SK-N-SH treated with all-trans-retinoic acid at 6 μM for 48 hours (cell line): ENCODE measurements at regions not wholly inside any gene's neighbourhood (a gene's known extent, or its start where the extent isn't known, plus 50 kb on each side); places are given as distances from the start of the nearest gene placed in this dataset.
"Not testable (repeated sequence)": the region's sequence is repeated elsewhere in the genome, so short reads cannot be mapped to it uniquely, and the experiment has no call there.

Experiments
- ATAC-seq: fragments of 200-7000 bp; cut with Tn5 transposase; 3 replicates; pipeline ENCODE4 v1.9.1; 2020; ENCODE audit warnings: mild to moderate bottlenecking, moderate library complexity
- ARNTL ChIP-seq: fragments of 450-650 bp; formaldehyde crosslinking; IDR thresholded peaks from 2 replicates; pipeline ENCODE4 v1.5.0; 2020; ENCODE audit warnings: low read depth, mild to moderate bottlenecking, moderate library complexity, borderline replicate concordance
- CSDC2 ChIP-seq: fragments of 250-450 bp; sonication (Bioruptor Pico); IDR thresholded peaks from 2 replicates; pipeline ENCODE4 v1.5.0; 2020; ENCODE audit warnings: mild to moderate bottlenecking, moderate library complexity
- ESRRG ChIP-seq: fragments of 250-450 bp; sonication (Bioruptor Pico); IDR thresholded peaks from 2 replicates; pipeline ENCODE4 v1.6.1; 2021; ENCODE audit warnings: mild to moderate bottlenecking
- GLIS3 ChIP-seq: fragments of 250-450 bp; sonication (Bioruptor Pico); IDR thresholded peaks from 2 replicates; pipeline ENCODE4 v1.5.0; 2020; ENCODE audit warnings: mild to moderate bottlenecking, moderate library complexity
- ISL1 ChIP-seq: fragments of 250-450 bp; sonication (Bioruptor Pico); IDR thresholded peaks from 2 replicates; pipeline ENCODE4 v2.1.2; 2022; ENCODE audit warnings: mild to moderate bottlenecking, moderate library complexity
- OSR1 ChIP-seq: fragments of 250-450 bp; sonication (Bioruptor Pico); IDR thresholded peaks from 2 replicates; pipeline ENCODE4 v1.8.0; 2022; ENCODE audit warnings: moderate library complexity, mild to moderate bottlenecking, inconsistent platforms
- PPARA ChIP-seq: fragments of 250-450 bp; sonication (Bioruptor Pico); IDR thresholded peaks from 2 replicates; pipeline ENCODE4 v1.5.0; 2020; ENCODE audit warnings: mild to moderate bottlenecking, borderline replicate concordance
- RARB ChIP-seq: fragments of 250-450 bp; sonication (Bioruptor Pico); IDR thresholded peaks from 2 replicates; pipeline ENCODE4 v1.8.0; 2021; ENCODE audit warnings: mild to moderate bottlenecking, moderate library complexity
- SNAI2 ChIP-seq: fragments of 250-450 bp; sonication (Bioruptor Pico); IDR thresholded peaks from 2 replicates; pipeline ENCODE4 v1.5.0; 2020; ENCODE audit warnings: mild to moderate bottlenecking, moderate library complexity
- TCF4 ChIP-seq: fragments of 250-450 bp; sonication (Bioruptor Pico); IDR thresholded peaks from 2 replicates; pipeline ENCODE4 v1.8.0; 2021; ENCODE audit warnings: mild to moderate bottlenecking, moderate library complexity, borderline replicate concordance
- TOX ChIP-seq: fragments of 250-450 bp; sonication (Bioruptor Pico); IDR thresholded peaks from 2 replicates; pipeline ENCODE4 v1.8.0; 2021; ENCODE audit warnings: mild to moderate bottlenecking, moderate library complexity, borderline replicate concordance
- ZC3H10 ChIP-seq: fragments of 250-450 bp; sonication (Bioruptor Pico); IDR thresholded peaks from 2 replicates; pipeline ENCODE4 v1.5.1; 2021; ENCODE audit warnings: mild to moderate bottlenecking, moderate library complexity
- ZFP30 ChIP-seq: fragments of 450-650 bp; formaldehyde crosslinking; IDR thresholded peaks from 2 replicates; pipeline ENCODE4 v1.5.0; 2022; ENCODE audit warnings: mild to moderate bottlenecking, moderate library complexity
- ZNF565 ChIP-seq: fragments of 450-650 bp; formaldehyde crosslinking; conservative IDR thresholded peaks from 2 replicates; pipeline ENCODE4 v1.5.0; 2020; ENCODE audit warnings: low read depth, mild to moderate bottlenecking, moderate library complexity
- ZNF8 ChIP-seq: fragments of 450-650 bp; formaldehyde crosslinking; IDR thresholded peaks from 2 replicates; pipeline ENCODE4 v1.5.0; 2020; ENCODE audit warnings: mild to moderate bottlenecking, moderate library complexity
- TF ChIP-seq, protein P1 (sequence below): fragments of 250-450 bp; sonication (Bioruptor Pico); IDR thresholded peaks from 2 replicates; pipeline ENCODE4 v1.5.1; 2020; ENCODE audit warnings: low read depth, mild to moderate bottlenecking, moderate library complexity
- TF ChIP-seq, protein P2 (sequence below): fragments of 250-450 bp; sonication (Bioruptor Pico); IDR thresholded peaks from 2 replicates; pipeline ENCODE4 v1.5.0; 2020; ENCODE audit warnings: mild to moderate bottlenecking, moderate library complexity
- TF ChIP-seq, protein P3 (sequence below): fragments of 250-450 bp; sonication (Bioruptor Pico); IDR thresholded peaks from 2 replicates; pipeline ENCODE4 v1.8.0; 2020; ENCODE audit warnings: mild to moderate bottlenecking, moderate library complexity, borderline replicate concordance

DNA sequence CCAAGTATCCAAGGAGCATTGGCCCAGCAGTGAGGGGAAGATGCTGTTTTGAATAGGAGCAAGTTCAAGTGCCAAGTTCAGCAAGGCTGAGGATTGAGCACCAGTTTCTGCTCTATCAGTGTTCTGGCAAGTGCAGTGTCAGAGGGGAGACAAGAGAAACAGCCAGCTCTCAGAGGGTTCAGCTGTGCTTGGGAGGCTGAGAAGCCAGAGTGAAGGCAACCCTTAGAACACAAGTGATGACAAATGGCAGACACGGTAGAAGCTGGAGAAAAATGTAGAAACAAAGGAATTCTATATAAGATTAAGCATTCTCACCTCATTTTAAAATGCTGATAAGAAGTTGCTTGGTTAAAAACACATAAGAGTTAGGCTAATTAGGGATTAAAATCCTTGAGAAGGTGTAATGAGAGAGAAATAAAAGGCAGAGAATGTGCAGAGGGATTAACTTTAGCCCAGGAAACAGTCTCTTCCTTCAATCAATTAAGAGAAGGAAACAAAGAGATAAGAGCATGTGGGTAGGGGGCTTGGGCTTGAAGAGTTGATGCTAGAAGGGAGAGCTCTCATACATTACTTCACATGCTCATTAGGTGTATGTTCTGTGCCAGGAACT lies 475.4 kb downstream of the AJAP1 start:
- no peak for ATAC-seq
- TF ChIP-seq RARB (CRISPR knock-in tag) = no peak

DNA sequence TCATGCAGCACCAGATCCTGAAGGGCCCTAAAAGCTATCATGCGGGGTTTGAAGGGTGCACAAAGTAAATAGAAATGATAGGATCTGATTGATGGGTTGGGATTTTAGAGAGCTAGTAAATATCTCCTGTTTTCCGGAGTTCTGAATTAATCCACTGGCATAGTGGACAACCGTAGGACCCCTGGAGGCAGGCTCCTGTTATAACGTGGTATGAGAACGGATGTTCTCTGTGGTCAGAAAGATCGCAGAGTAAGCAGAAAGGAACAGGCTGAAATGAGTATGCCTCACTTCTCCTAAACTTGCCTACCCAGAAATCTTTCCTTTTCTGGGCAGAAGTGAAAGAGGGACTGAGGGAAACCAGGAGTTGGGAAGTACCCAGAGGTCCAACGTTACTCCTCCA lies 470.8 kb downstream of the AJAP1 start:
- TF ChIP-seq ZNF8 (no peak), TOX (CRISPR knock-in tag) (no peak), TCF4 (CRISPR knock-in tag) (no peak), CSDC2 (CRISPR knock-in tag) (no peak), PPARA (no peak), ISL1 (CRISPR knock-in tag) (no peak), ZC3H10 (CRISPR knock-in tag) (no peak), SNAI2 (CRISPR knock-in tag) (no peak), ZFP30 (no peak)
- TF ChIP-seq, protein P1, sequence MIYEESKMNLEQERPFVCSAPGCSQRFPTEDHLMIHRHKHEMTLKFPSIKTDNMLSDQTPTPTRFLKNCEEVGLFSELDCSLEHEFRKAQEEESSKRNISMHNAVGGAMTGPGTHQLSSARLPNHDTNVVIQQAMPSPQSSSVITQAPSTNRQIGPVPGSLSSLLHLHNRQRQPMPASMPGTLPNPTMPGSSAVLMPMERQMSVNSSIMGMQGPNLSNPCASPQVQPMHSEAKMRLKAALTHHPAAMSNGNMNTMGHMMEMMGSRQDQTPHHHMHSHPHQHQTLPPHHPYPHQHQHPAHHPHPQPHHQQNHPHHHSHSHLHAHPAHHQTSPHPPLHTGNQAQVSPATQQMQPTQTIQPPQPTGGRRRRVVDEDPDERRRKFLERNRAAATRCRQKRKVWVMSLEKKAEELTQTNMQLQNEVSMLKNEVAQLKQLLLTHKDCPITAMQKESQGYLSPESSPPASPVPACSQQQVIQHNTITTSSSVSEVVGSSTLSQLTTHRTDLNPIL (CRISPR knock-in tag) = no peak
- TF ChIP-seq, protein P2, sequence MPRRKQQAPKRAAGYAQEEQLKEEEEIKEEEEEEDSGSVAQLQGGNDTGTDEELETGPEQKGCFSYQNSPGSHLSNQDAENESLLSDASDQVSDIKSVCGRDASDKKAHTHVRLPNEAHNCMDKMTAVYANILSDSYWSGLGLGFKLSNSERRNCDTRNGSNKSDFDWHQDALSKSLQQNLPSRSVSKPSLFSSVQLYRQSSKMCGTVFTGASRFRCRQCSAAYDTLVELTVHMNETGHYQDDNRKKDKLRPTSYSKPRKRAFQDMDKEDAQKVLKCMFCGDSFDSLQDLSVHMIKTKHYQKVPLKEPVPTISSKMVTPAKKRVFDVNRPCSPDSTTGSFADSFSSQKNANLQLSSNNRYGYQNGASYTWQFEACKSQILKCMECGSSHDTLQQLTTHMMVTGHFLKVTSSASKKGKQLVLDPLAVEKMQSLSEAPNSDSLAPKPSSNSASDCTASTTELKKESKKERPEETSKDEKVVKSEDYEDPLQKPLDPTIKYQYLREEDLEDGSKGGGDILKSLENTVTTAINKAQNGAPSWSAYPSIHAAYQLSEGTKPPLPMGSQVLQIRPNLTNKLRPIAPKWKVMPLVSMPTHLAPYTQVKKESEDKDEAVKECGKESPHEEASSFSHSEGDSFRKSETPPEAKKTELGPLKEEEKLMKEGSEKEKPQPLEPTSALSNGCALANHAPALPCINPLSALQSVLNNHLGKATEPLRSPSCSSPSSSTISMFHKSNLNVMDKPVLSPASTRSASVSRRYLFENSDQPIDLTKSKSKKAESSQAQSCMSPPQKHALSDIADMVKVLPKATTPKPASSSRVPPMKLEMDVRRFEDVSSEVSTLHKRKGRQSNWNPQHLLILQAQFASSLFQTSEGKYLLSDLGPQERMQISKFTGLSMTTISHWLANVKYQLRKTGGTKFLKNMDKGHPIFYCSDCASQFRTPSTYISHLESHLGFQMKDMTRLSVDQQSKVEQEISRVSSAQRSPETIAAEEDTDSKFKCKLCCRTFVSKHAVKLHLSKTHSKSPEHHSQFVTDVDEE (CRISPR knock-in tag) = no peak
- ATAC-seq = no peak

DNA sequence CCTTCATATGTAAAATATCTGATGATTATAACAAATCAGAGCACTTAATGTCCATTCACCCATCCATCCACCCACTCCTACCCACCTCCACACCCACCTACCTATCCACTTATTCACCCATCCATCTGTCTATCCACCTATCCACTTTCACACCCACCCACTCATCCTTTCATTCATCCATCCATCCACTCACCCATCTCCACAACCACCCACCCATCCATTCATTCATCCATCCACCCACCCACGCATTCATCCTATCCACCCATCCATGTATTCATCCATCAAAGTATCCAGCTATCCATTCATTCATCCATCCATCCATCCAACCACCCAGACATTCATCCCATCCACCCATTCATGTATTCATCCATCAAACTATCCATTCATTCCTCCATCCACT lies 466.1 kb downstream of the AJAP1 start:
- ATAC-seq = no peak
- TF ChIP-seq OSR1 (CRISPR knock-in tag) = no peak
- TF ChIP-seq GLIS3 (CRISPR knock-in tag) = no peak
- TF ChIP-seq, all 23 proteins: peak for 0

DNA sequence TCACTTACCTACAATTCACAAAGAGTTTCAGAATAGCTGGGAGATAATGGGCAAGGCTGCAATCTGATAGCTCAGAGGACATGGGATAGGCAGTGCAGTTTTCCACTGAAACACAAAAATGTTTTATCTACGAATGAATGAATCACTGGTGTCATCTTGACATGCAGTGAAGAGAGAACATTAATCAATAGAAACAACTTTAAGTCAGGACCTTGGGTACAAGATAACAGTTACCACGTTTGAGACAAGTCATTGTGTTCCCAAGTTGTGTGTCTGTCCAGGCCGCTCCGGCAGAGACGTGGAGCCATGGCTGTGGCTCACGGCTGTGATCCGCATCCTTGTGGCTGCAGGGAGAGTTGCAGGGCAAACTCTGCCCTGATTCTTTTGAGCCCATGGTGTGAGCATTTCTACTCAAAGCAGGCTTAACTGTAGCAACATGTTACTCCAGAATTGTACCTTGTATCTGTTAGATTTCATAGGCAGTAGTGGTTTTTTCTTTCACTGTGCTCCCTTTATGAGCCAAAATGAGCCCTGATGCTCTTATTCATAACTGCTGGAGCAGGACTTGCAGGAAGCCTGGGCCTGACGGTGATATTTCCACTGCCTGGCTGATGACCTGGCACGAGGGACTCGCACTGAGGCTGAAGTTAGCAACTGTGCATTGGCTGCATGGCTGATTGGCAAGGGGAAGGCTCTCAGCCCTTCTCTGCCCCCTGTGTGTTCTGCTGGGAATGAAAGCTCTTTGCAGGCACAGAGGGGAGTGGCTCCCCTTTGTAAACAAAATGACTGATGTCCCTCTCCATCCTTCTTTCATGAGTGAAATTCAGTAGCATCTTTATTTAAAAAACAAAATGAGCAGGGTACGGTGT lies 465.2 kb downstream of the AJAP1 start:
- no peak for ATAC-seq
- TF ChIP-seq ZNF565 (CRISPR knock-in tag) = no peak
- TF ChIP-seq ARNTL (CRISPR knock-in tag) = no peak
- TF ChIP-seq ZNF8 = no peak
- TF ChIP-seq, protein P3, sequence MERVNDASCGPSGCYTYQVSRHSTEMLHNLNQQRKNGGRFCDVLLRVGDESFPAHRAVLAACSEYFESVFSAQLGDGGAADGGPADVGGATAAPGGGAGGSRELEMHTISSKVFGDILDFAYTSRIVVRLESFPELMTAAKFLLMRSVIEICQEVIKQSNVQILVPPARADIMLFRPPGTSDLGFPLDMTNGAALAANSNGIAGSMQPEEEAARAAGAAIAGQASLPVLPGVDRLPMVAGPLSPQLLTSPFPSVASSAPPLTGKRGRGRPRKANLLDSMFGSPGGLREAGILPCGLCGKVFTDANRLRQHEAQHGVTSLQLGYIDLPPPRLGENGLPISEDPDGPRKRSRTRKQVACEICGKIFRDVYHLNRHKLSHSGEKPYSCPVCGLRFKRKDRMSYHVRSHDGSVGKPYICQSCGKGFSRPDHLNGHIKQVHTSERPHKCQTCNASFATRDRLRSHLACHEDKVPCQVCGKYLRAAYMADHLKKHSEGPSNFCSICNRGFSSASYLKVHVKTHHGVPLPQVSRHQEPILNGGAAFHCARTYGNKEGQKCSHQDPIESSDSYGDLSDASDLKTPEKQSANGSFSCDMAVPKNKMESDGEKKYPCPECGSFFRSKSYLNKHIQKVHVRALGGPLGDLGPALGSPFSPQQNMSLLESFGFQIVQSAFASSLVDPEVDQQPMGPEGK (CRISPR knock-in tag) = no peak
- TF ChIP-seq ISL1 (CRISPR knock-in tag) = no peak
- no peak for TF ChIP-seq PPARA
- TF ChIP-seq, protein P1 (CRISPR knock-in tag) = no peak
- TF ChIP-seq OSR1 (CRISPR knock-in tag) = no peak
- TF ChIP-seq RARB (CRISPR knock-in tag) = no peak
- TF ChIP-seq SNAI2 (CRISPR knock-in tag) = no peak
- TF ChIP-seq TCF4 (CRISPR knock-in tag) = no peak
- TF ChIP-seq ESRRG (CRISPR knock-in tag) = no peak
- TF ChIP-seq, all 23 proteins: peak for 0

DNA sequence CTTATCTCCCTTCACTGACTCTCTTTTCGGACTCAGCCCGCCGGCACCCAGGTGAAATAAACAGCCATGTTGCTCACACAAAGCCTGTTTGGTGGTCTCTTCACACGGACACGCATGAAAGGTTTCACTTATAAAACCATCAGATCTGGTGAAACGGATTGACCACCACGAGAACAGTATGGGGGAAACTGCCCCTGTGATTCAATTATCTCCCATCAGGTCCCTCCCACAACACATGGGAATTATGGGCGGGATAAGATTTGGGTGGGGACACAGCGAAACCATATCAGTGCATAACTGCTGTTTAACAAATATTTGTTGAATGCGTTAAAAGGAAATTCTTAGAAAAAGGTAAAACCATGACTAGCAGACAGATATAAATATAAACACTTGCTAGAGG lies 464.4 kb downstream of the AJAP1 start:
- not testable (repeated sequence) for ATAC-seq

DNA sequence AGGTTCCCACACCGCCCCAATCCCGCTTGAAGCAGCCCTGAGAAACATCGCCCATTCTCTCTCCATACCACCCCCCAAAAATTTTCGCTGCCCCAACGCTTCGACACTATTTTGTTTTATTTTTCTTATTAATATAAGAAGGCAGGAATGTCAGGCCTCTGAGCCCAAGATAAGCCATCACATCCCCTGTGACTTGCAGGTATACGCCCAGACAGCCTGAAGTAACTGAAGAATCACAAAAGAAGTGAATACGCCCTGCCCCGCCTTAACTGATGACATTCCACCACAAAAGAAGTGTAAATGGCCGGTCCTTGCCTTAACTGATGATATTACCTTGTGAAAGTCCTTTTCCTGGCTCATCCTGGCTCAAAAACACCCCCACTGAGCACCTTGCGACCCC lies 463.9 kb downstream of the AJAP1 start:
- not testable (repeated sequence) for ATAC-seq
